HG03442 (cell line): ENCODE measurements at regions not wholly inside any gene's neighbourhood (a gene's known extent, or its start where the extent isn't known, plus 50 kb on each side); places are given as distances from the start of the nearest gene placed in this dataset.

Source experiments
- ATAC-seq: cut with Tn5 transposase; IDR thresholded peaks from one replicate; pipeline ENCODE4 v1.9.1; 2021; ENCODE audit warnings: mild to moderate bottlenecking, moderate library complexity; ENCODE audit not compliant: unreplicated experiment

GRCh38 chr3:72698154-72698917 is 149.9 kb downstream of the SHQ1 start:
- ATAC-seq = no peak

GRCh38 chr3:72697717-72698116 is 150.5 kb downstream of the SHQ1 start:
- ATAC-seq = no peak

- ATAC-seq = no peak
These were observed 151.4 kb downstream of the SHQ1 start for GRCh38 chr3:72696815-72697214.

- no peak for ATAC-seq
These were observed 153.8 kb downstream of the SHQ1 start for GRCh38 chr3:72694398-72694797.

- no peak for ATAC-seq
These were observed 155.3 kb downstream of the SHQ1 start for GRCh38 chr3:72692990-72693389.

GRCh38 chr3:72690629-72691028 is 157.6 kb downstream of the SHQ1 start:
- ATAC-seq = no peak

GRCh38 chr3:72682936-72683452 is 165.3 kb downstream of the SHQ1 start:
- peak; percentile 69 for ATAC-seq

- ATAC-seq = no peak
These were observed 166.6 kb downstream of the SHQ1 start for GRCh38 chr3:72681598-72681997.

GRCh38 chr3:72680766-72681165 is 167.5 kb downstream of the SHQ1 start:
- no peak for ATAC-seq

GRCh38 chr3:72679540-72680198 is 168.6 kb downstream of the SHQ1 start:
- no peak for ATAC-seq

GRCh38 chr3:72678867-72679266 is 169.4 kb downstream of the SHQ1 start:
- ATAC-seq = no peak

- ATAC-seq = no peak
These were observed 169.9 kb downstream of the SHQ1 start for GRCh38 chr3:72678380-72678779.

- no peak for ATAC-seq
These were observed 173.0 kb downstream of the SHQ1 start for GRCh38 chr3:72675243-72675642.

GRCh38 chr3:72673011-72673771 is 175.1 kb downstream of the SHQ1 start:
- no peak for ATAC-seq

- ATAC-seq = no peak
These were observed 179.0 kb downstream of the SHQ1 start for GRCh38 chr3:72669224-72669623.

GRCh38 chr3:72666447-72666755 is 181.8 kb downstream of the SHQ1 start:
- ATAC-seq = no peak

- ATAC-seq = no peak
These were observed 182.4 kb downstream of the SHQ1 start for GRCh38 chr3:72665701-72666446.

GRCh38 chr3:72665103-72665502 is 183.1 kb downstream of the SHQ1 start:
- ATAC-seq = no peak

- no peak for ATAC-seq
These were observed 183.9 kb downstream of the SHQ1 start for GRCh38 chr3:72664184-72664975.

- no peak for ATAC-seq
These were observed 184.8 kb downstream of the SHQ1 start for GRCh38 chr3:72663429-72663828.
